ENCODE measurements at regions not wholly inside any gene's neighbourhood (a gene's known extent, or its start where the extent isn't known, plus 50 kb on each side); places are given as distances from the start of the nearest gene placed in this dataset.

DNA sequence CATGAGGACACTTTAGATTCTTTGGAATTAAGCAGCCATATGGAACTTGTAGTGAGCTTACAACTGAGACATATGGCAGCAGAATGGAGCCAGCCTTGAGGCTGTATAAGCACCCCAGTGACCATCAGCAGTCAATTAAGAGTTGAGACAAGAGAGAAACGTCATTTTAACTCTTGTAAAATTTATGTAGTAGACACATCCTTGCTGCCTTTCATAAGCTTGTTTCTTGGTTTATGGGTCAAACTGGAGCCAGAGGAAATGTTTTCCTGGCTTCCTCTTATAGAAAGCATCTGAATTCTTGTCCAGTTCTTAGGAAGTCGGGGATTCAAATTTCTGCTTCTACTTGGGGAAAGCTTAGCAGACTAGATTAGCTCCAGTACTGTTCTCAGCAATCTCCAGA is 745.1 kb upstream of the MARCKS start:
- H3K4me3 ChIP-seq (ENCODE audit: low read depth, low read length): no peak overlapping the region
- no peak for DNase-seq (ENCODE audit: low read depth)
- TF ChIP-seq, protein P1, sequence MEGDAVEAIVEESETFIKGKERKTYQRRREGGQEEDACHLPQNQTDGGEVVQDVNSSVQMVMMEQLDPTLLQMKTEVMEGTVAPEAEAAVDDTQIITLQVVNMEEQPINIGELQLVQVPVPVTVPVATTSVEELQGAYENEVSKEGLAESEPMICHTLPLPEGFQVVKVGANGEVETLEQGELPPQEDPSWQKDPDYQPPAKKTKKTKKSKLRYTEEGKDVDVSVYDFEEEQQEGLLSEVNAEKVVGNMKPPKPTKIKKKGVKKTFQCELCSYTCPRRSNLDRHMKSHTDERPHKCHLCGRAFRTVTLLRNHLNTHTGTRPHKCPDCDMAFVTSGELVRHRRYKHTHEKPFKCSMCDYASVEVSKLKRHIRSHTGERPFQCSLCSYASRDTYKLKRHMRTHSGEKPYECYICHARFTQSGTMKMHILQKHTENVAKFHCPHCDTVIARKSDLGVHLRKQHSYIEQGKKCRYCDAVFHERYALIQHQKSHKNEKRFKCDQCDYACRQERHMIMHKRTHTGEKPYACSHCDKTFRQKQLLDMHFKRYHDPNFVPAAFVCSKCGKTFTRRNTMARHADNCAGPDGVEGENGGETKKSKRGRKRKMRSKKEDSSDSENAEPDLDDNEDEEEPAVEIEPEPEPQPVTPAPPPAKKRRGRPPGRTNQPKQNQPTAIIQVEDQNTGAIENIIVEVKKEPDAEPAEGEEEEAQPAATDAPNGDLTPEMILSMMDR (IDR thresholded peaks at IDR 0.05; ENCODE audit: low read depth, low read length): no peak
- no peak for TF ChIP-seq MYC (IDR thresholded peaks at IDR 0.05; ENCODE audit: low read depth, low read length)
- TF ChIP-seq, protein P2, sequence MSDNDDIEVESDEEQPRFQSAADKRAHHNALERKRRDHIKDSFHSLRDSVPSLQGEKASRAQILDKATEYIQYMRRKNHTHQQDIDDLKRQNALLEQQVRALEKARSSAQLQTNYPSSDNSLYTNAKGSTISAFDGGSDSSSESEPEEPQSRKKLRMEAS (IDR thresholded peaks at IDR 0.05; ENCODE audit: low read depth, low read length): no peak
- TF ChIP-seq POLR2A (IDR thresholded peaks at IDR 0.05; ENCODE audit: extremely low read depth, insufficient read length): no peak

DNA sequence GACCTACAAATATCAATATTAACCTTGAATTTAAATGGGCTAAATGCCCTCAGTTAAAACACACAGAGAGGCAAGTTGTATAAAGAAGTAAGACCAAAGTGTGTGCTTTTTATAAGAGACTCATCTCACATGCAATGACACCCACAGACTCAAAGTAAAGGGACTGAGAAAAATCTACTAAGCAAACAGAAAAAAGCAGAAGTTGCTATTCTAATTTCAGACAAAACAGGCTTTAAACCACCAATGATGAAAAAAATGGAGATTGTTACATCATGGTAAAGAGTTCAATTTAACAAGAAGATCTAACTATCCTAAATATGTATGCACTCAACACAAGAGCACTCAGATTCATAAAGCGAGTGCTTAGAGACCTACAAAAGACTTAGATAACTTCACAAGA is 741.9 kb upstream of the MARCKS start:
- no peak overlapping the region for H3K4me3 ChIP-seq (ENCODE audit: low read depth, low read length)
- TF ChIP-seq POLR2A (IDR thresholded peaks at IDR 0.05; ENCODE audit: extremely low read depth, insufficient read length): no peak
- TF ChIP-seq, protein P2 (IDR thresholded peaks at IDR 0.05; ENCODE audit: low read depth, low read length): no peak
- TF ChIP-seq MYC (IDR thresholded peaks at IDR 0.05; ENCODE audit: low read depth, low read length): no peak
- TF ChIP-seq, protein P1 (IDR thresholded peaks at IDR 0.05; ENCODE audit: low read depth, low read length): no peak
- peak; percentile 11 for DNase-seq (ENCODE audit: low read depth)

DNA sequence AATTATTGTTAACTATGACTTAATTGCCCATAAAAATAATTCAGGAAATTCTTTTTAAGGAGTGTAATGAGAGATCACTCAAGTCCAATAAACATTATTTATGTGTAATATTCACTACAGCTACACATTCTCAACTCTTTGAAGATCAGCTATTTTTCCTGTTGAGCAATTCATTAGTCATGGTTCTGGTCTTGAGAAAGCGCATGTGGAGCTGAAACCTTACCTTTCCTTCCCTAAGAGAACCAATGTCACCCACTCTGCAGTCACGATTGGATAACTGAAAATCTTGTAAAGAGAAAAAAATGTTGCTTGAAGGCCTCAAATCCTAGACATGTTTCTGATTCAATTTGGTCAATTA is 736.9 kb upstream of the MARCKS start:
- H3K4me3 ChIP-seq (ENCODE audit: low read depth, low read length): no peak overlapping the region
- no peak for TF ChIP-seq POLR2A (IDR thresholded peaks at IDR 0.05; ENCODE audit: extremely low read depth, insufficient read length)
- TF ChIP-seq, protein P2 (IDR thresholded peaks at IDR 0.05; ENCODE audit: low read depth, low read length): no peak
- TF ChIP-seq, protein P1 (IDR thresholded peaks at IDR 0.05; ENCODE audit: low read depth, low read length): no peak
- TF ChIP-seq MYC (IDR thresholded peaks at IDR 0.05; ENCODE audit: low read depth, low read length): no peak
- peak; percentile 63 for DNase-seq (ENCODE audit: low read depth)

DNA sequence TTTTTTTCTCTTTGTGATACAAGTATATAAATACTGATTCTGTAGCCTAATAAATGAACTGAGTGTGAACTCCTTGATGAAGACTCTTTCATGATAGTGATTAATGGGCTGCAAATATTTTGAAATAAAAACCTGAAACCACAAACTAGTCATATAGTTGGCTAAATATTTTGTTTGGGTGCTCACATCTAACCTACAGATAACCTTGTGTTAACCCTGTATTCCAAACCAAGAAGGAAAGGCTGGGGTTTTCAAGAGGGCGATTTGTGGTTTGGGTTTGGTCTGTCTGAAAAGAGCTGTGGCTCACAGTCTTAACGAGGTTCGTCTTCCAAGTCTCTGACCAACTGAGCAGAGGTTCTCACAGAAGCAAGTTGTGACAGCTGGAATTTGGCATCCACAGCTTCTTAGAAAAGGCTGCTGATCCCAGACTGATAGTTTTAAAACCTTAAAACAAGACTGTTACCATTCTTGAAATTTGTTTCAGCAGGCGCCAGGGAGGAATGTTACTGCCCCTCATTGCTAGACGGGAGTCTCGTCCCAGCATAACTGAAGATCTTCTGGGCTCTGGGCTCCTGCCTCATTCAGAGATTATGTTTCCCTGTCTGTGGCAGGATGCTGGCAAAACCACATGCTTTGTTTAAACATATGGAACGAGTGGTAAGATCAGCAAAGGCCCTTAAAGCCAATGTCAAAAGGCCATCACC is 736.4 kb upstream of the MARCKS start:
- no peak overlapping the region for H3K4me3 ChIP-seq (ENCODE audit: low read depth, low read length)
- TF ChIP-seq, protein P1 (IDR thresholded peaks at IDR 0.05; ENCODE audit: low read depth, low read length): no peak
- TF ChIP-seq, protein P2 (IDR thresholded peaks at IDR 0.05; ENCODE audit: low read depth, low read length): no peak
- no peak for TF ChIP-seq POLR2A (IDR thresholded peaks at IDR 0.05; ENCODE audit: extremely low read depth, insufficient read length)
- DNase-seq (ENCODE audit: low read depth): peak; percentile 48

DNA sequence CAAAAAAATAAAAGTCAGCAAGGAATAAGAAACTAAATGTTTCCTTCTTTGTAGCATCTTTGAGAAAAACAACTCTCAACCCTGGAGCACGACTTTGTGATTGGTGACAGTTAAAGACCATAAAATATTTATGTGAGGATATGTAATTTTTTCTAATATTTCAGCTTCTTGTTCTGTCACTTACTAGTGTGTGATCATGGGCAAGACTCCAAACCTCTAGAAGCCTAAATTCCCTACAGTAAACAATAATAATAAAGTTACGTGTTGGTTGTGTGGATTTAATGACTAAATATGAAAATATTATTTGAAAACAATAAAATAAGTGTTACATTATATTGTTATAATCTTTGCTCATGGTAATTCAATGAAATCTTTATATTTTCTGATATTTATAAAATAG is 735.6 kb upstream of the MARCKS start:
- no peak for DNase-seq (ENCODE audit: low read depth)
- no peak overlapping the region for H3K4me3 ChIP-seq (ENCODE audit: low read depth, low read length)
- TF ChIP-seq MYC (IDR thresholded peaks at IDR 0.05; ENCODE audit: low read depth, low read length): no peak
- TF ChIP-seq, protein P2 (IDR thresholded peaks at IDR 0.05; ENCODE audit: low read depth, low read length): no peak
- no peak for TF ChIP-seq POLR2A (IDR thresholded peaks at IDR 0.05; ENCODE audit: extremely low read depth, insufficient read length)
- TF ChIP-seq, protein P1 (IDR thresholded peaks at IDR 0.05; ENCODE audit: low read depth, low read length): no peak

All from NB4 (cell line).